ENCODE measurements at regions not wholly inside any gene's neighbourhood (a gene's known extent, or its start where the extent isn't known, plus 50 kb on each side); places are given as distances from the start of the nearest gene placed in this dataset.
"Not testable (repeated sequence)": the region's sequence is repeated elsewhere in the genome, so short reads cannot be mapped to it uniquely, and the experiment has no call there.

- no peak for DNase-seq
These were observed 179.7 kb downstream of the FOXG1 start for GRCh38 chr14:28946267-28946666.

- DNase-seq: no peak
These were observed 182.9 kb downstream of the FOXG1 start for GRCh38 chr14:28949503-28949902.

- no peak for DNase-seq
These were observed 185.6 kb downstream of the FOXG1 start for GRCh38 chr14:28952161-28952560.

- DNase-seq: no peak
These were observed 186.1 kb downstream of the FOXG1 start for GRCh38 chr14:28952666-28953065.

- no peak for DNase-seq
These were observed 187.4 kb downstream of the FOXG1 start for GRCh38 chr14:28953973-28954372.

- DNase-seq: no peak
These were observed 200.0 kb downstream of the FOXG1 start for GRCh38 chr14:28966416-28967233.

GRCh38 chr14:28975084-28975483 is 208.5 kb downstream of the FOXG1 start:
- no peak for DNase-seq

- DNase-seq: no peak
These were observed 215.6 kb downstream of the FOXG1 start for GRCh38 chr14:28982228-28982627.

GRCh38 chr14:28983279-28983678 is 216.7 kb downstream of the FOXG1 start:
- DNase-seq: no peak

GRCh38 chr14:28987516-28987915 is 220.9 kb downstream of the FOXG1 start:
- DNase-seq: no peak

GRCh38 chr14:28997196-28997595 is 230.6 kb downstream of the FOXG1 start:
- DNase-seq: not testable (repeated sequence)

- no peak for DNase-seq
These were observed 233.1 kb downstream of the FOXG1 start for GRCh38 chr14:28999656-29000055.

- DNase-seq: no peak
These were observed 239.1 kb downstream of the FOXG1 start for GRCh38 chr14:29005647-29006046.

- no peak for DNase-seq
These were observed 241.4 kb downstream of the FOXG1 start for GRCh38 chr14:29007990-29008389.

GRCh38 chr14:29016050-29016900 is 249.7 kb downstream of the FOXG1 start:
- peak; percentile 1 for DNase-seq

- not testable (repeated sequence) for DNase-seq
These were observed 256.9 kb downstream of the FOXG1 start for GRCh38 chr14:29023505-29023904.

GRCh38 chr14:29027441-29027840 is 260.9 kb downstream of the FOXG1 start:
- not testable (repeated sequence) for DNase-seq

- DNase-seq: not testable (repeated sequence)
These were observed 261.5 kb downstream of the FOXG1 start for GRCh38 chr14:29027941-29028705.

- DNase-seq: peak; percentile 1
These were observed 262.5 kb downstream of the FOXG1 start for GRCh38 chr14:29028973-29029582.

GRCh38 chr14:29030121-29030520 is 263.5 kb downstream of the FOXG1 start:
- DNase-seq: no peak

- no peak for DNase-seq
These were observed 264.4 kb downstream of the FOXG1 start for GRCh38 chr14:29030970-29031369.

GRCh38 chr14:29035134-29035533 is 268.5 kb downstream of the FOXG1 start:
- no peak for DNase-seq

All from renal pelvis (tissue), 1 donor.